GM19468 (cell line): ENCODE measurements at regions not wholly inside any gene's neighbourhood (a gene's known extent, or its start where the extent isn't known, plus 50 kb on each side); places are given as distances from the start of the nearest gene placed in this dataset.
"Not testable (repeated sequence)": the region's sequence is repeated elsewhere in the genome, so short reads cannot be mapped to it uniquely, and the experiment has no call there.

Experiments used
- ATAC-seq: cut with Tn5 transposase; IDR thresholded peaks from one replicate; pipeline ENCODE4 v1.9.1; 2021; ENCODE audit warnings: mild to moderate bottlenecking, moderate library complexity, moderate number of reproducible peaks; ENCODE audit not compliant: unreplicated experiment; ENCODE audit errors: extremely low read depth

GRCh38 chr11:79671401-79671800 lies 230.6 kb upstream of the TENM4 start:
- ATAC-seq: no peak

GRCh38 chr11:79670882-79671281 lies 230.1 kb upstream of the TENM4 start:
- ATAC-seq: no peak

- ATAC-seq: no peak
Measured at GRCh38 chr11:79668575-79668974, 227.7 kb upstream of the TENM4 start.

- ATAC-seq: no peak
Measured at GRCh38 chr11:79667380-79667779, 226.6 kb upstream of the TENM4 start.

GRCh38 chr11:79663017-79663416 lies 222.2 kb upstream of the TENM4 start:
- no peak for ATAC-seq

- ATAC-seq: no peak
Measured at GRCh38 chr11:79661373-79661772, 220.5 kb upstream of the TENM4 start.

GRCh38 chr11:79648766-79649520 lies 208.1 kb upstream of the TENM4 start:
- ATAC-seq: no peak

- ATAC-seq: no peak
Measured at GRCh38 chr11:79637219-79637618, 196.4 kb upstream of the TENM4 start.

GRCh38 chr11:79634905-79635304 lies 194.1 kb upstream of the TENM4 start:
- ATAC-seq: no peak

- no peak for ATAC-seq
Measured at GRCh38 chr11:79627281-79627680, 186.5 kb upstream of the TENM4 start.

- no peak for ATAC-seq
Measured at GRCh38 chr11:79626135-79627075, 185.6 kb upstream of the TENM4 start.

GRCh38 chr11:79623375-79623774 lies 182.5 kb upstream of the TENM4 start:
- ATAC-seq: no peak

- ATAC-seq: no peak
Measured at GRCh38 chr11:79617561-79617960, 176.7 kb upstream of the TENM4 start.

GRCh38 chr11:79616392-79616851 lies 175.6 kb upstream of the TENM4 start:
- no peak for ATAC-seq

GRCh38 chr11:79615425-79615824 lies 174.6 kb upstream of the TENM4 start:
- ATAC-seq: no peak

- ATAC-seq: no peak
Measured at GRCh38 chr11:79610678-79611077, 169.8 kb upstream of the TENM4 start.

- no peak for ATAC-seq
Measured at GRCh38 chr11:79610139-79610538, 169.3 kb upstream of the TENM4 start.

GRCh38 chr11:79609511-79609910 lies 168.7 kb upstream of the TENM4 start:
- no peak for ATAC-seq

GRCh38 chr11:79606461-79606860 lies 165.6 kb upstream of the TENM4 start:
- not testable (repeated sequence) for ATAC-seq

GRCh38 chr11:79600711-79601110 lies 159.9 kb upstream of the TENM4 start:
- ATAC-seq: no peak

- no peak for ATAC-seq
Measured at GRCh38 chr11:79594834-79595233, 154.0 kb upstream of the TENM4 start.
